H9 (cell line): ENCODE measurements at regions not wholly inside any gene's neighbourhood (a gene's known extent, or its start where the extent isn't known, plus 50 kb on each side); places are given as distances from the start of the nearest gene placed in this dataset.

Source experiments
- DNase-seq: peaks from one replicate; pipeline ENCODE4 v3.0.0-alpha.2; 2017
- H2AFZ ChIP-seq: one replicate; pipeline ENCODE4 v1.6.1; 2013; ENCODE audit warnings: mild to moderate bottlenecking, low read length, control low read depth, moderate library complexity
- H2AK5ac ChIP-seq: 2 replicates; pipeline ENCODE4 v1.6.1; 2013; ENCODE audit warnings: low read length, control low read depth, mixed read lengths; ENCODE audit not compliant: insufficient read length
- H2BK120ac ChIP-seq: one replicate; pipeline ENCODE4 v1.6.1; 2013; ENCODE audit warnings: low read depth, mild to moderate bottlenecking, low read length, control low read depth, inconsistent platforms; ENCODE audit not compliant: poor library complexity, severe bottlenecking
- H2BK12ac ChIP-seq: 2 replicates; pipeline ENCODE4 v1.6.1; 2013; ENCODE audit warnings: low read length, control low read depth, mixed read lengths, low read depth; ENCODE audit not compliant: insufficient read length
- H2BK15ac ChIP-seq: 2 replicates; pipeline ENCODE4 v1.6.1; 2013; ENCODE audit warnings: low read depth, low read length, control low read depth
- H2BK20ac ChIP-seq: one replicate; pipeline ENCODE4 v1.6.1; 2013; ENCODE audit warnings: low read depth, mild to moderate bottlenecking, low read length, control low read depth, inconsistent platforms; ENCODE audit not compliant: poor library complexity, severe bottlenecking
- H2BK5ac ChIP-seq: 2 replicates; pipeline ENCODE4 v1.6.1; 2013; ENCODE audit warnings: low read length, control low read depth, mixed read lengths; ENCODE audit not compliant: insufficient read length
- H3K14ac ChIP-seq: 2 replicates; pipeline ENCODE4 v1.6.1; 2013; ENCODE audit warnings: low read length, control low read depth; ENCODE audit not compliant: insufficient read depth
- H3K18ac ChIP-seq: 2 replicates; pipeline ENCODE4 v1.6.1; 2013; ENCODE audit warnings: low read depth, mild to moderate bottlenecking, mixed read lengths, low read length, control low read depth; ENCODE audit not compliant: insufficient read length
- H3K23ac ChIP-seq: 2 replicates; pipeline ENCODE4 v1.6.1; 2013; ENCODE audit warnings: low read length, control low read depth, mixed read lengths, low read depth; ENCODE audit not compliant: insufficient read length
- H3K23me2 ChIP-seq: 2 replicates; pipeline ENCODE4 v1.6.1; 2013; ENCODE audit warnings: low read depth, mild to moderate bottlenecking, mixed read lengths, low read length, control low read depth; ENCODE audit not compliant: insufficient read length, poor library complexity, severe bottlenecking
- H3K27ac ChIP-seq: 2 replicates; pipeline ENCODE4 v1.5.1; 2013; ENCODE audit warnings: low read length, control low read depth, mixed read lengths, low read depth; ENCODE audit not compliant: insufficient read length
- H3K27me3 ChIP-seq: 2 replicates; pipeline ENCODE4 v1.6.1; 2013; ENCODE audit warnings: low read length, control low read depth, inconsistent platforms; ENCODE audit not compliant: insufficient read depth
- H3K4ac ChIP-seq: 2 replicates; pipeline ENCODE4 v1.6.1; 2013; ENCODE audit warnings: low read depth, mild to moderate bottlenecking, control low read depth, inconsistent platforms, low read length, moderate library complexity
- H3K4me1 ChIP-seq: 2 replicates; pipeline ENCODE4 v1.6.1; 2013; ENCODE audit warnings: low read length, control low read depth, inconsistent platforms; ENCODE audit not compliant: insufficient read depth
- H3K4me2 ChIP-seq: 2 replicates; pipeline ENCODE4 v1.6.1; 2013; ENCODE audit warnings: low read length, control low read depth, mixed read lengths; ENCODE audit not compliant: insufficient read length, insufficient read depth
- H3K56ac ChIP-seq: 2 replicates; pipeline ENCODE4 v1.6.1; 2013; ENCODE audit warnings: low read depth, mild to moderate bottlenecking, mixed read lengths, low read length, control low read depth; ENCODE audit not compliant: insufficient read length
- H3K79me1 ChIP-seq: 2 replicates; pipeline ENCODE4 v1.6.1; 2013; ENCODE audit warnings: low read depth, mild to moderate bottlenecking, moderate library complexity, low read length, control low read depth, inconsistent platforms; ENCODE audit not compliant: insufficient read depth, poor library complexity, severe bottlenecking
- H3K79me2 ChIP-seq: 2 replicates; pipeline ENCODE4 v1.6.1; 2013; ENCODE audit warnings: low read length, control low read depth, inconsistent platforms; ENCODE audit not compliant: insufficient read depth
- H3K9ac ChIP-seq: 2 replicates; pipeline ENCODE4 v1.6.1; 2013; ENCODE audit warnings: low read length, control low read depth, mixed read lengths; ENCODE audit not compliant: insufficient read length; ENCODE audit errors: extremely low read depth
- H3K9me3 ChIP-seq: one replicate; pipeline ENCODE4 v1.6.1; 2013; ENCODE audit warnings: low read depth, low read length, inconsistent platforms; ENCODE audit not compliant: control insufficient read depth
- H3T11ph ChIP-seq: one replicate; pipeline ENCODE4 v1.6.1; 2013; ENCODE audit warnings: mild to moderate bottlenecking, low read length, control low read depth, inconsistent platforms
- H4K20me1 ChIP-seq: one replicate; pipeline ENCODE4 v1.6.1; 2013; ENCODE audit not compliant: control insufficient read depth, insufficient read length, insufficient read depth
- H4K5ac ChIP-seq: 2 replicates; pipeline ENCODE4 v1.6.1; 2013; ENCODE audit warnings: low read depth, mild to moderate bottlenecking, mixed read lengths, low read length, control low read depth; ENCODE audit not compliant: insufficient read length
- H4K8ac ChIP-seq: replicated peaks from 2 replicates; pipeline ENCODE4 v1.6.1; 2013; ENCODE audit warnings: low read length, control low read depth, mixed read lengths, low read depth; ENCODE audit not compliant: insufficient read length
- H4K91ac ChIP-seq: 2 replicates; pipeline ENCODE4 v1.6.1; 2013; ENCODE audit warnings: low read depth, mild to moderate bottlenecking, moderate library complexity, mixed read lengths, low read length, control low read depth; ENCODE audit not compliant: insufficient read length
- H3K27ac Mint-ChIP-seq, 3 experiments: 2 replicates in 2 of 3; 3 replicates in 1 of 3; pipeline ENCODE4 v1.8.0; 2020 to 2021; ENCODE audit warnings: mixed read lengths in 3 of 3, mild to moderate bottlenecking in 1 of 3, moderate library complexity in 1 of 3
- H3K27me3 Mint-ChIP-seq: 2 replicates; pipeline ENCODE4 v1.8.0; 2021; ENCODE audit warnings: low read depth, mild to moderate bottlenecking, moderate library complexity, mixed read lengths
- H3K36me3 Mint-ChIP-seq, 3 experiments: 2 replicates in 2 of 3; 3 replicates in 1 of 3; pipeline ENCODE4 v1.8.0; 2020 to 2021; ENCODE audit warnings: low read depth in 3 of 3, mixed read lengths in 3 of 3; ENCODE audit not compliant: insufficient read depth in 1 of 3
- H3K4me1 Mint-ChIP-seq, 2 experiments: 2 replicates each; pipeline ENCODE4 v1.8.0; 2020; ENCODE audit warnings: mixed read lengths in 2 of 2
- H3K4me3 Mint-ChIP-seq, 2 experiments: 2 replicates in 1 of 2; 3 replicates in 1 of 2; pipeline ENCODE4 v1.8.0; 2020 to 2021; ENCODE audit warnings: mild to moderate bottlenecking in 2 of 2, mixed read lengths in 2 of 2, moderate library complexity in 1 of 2
- H3K9me3 Mint-ChIP-seq, 2 experiments: 2 replicates in 1 of 2; 3 replicates in 1 of 2; pipeline ENCODE4 v1.8.0; 2020; ENCODE audit warnings: mild to moderate bottlenecking in 2 of 2, mixed read lengths in 2 of 2, moderate library complexity in 1 of 2
- WGBS: extraction: QIAGEN DNeasy Blood & Tissue Kit; methylation state at CpG from one replicate; pipeline ENCODE4 v1.1.7; 2013; ENCODE audit warnings: missing lambda C conversion rate, low lambda C conversion rate, mixed read lengths; ENCODE audit not compliant: insufficient read length; ENCODE audit errors: extremely low coverage; 5-methylcytosine and 5-hydroxymethylcytosine counted together
- TF ChIP-seq, protein P1 (sequence below): fragments of 200-600 bp; sonication (generic); conservative IDR thresholded peaks from 3 replicates; pipeline ENCODE4 v1.8.0; 2021; ENCODE audit warnings: antibody characterized with exemption, mild to moderate bottlenecking

GRCh38 chr2:118721817-118722551 is 125.5 kb downstream of the EN1 start:
- Histone ChIP-seq H2AK5ac (no peak overlapping the region), H3K9me3 (no peaks in the 10 kb centered on the region), H4K8ac (no peak overlapping the region), H3K4me1 (no peaks in the 10 kb centered on the region), H3K14ac (no peak overlapping the region), H2BK5ac (no peak overlapping the region), H3K79me2 (no peaks in the 10 kb centered on the region), H2BK12ac (no peak overlapping the region), H3K79me1 (no peaks in the 10 kb centered on the region), H3K4ac (no peak overlapping the region), H4K5ac (no peak overlapping the region), H2AFZ (no peak overlapping the region), H3K4me2 (no peak overlapping the region), H3K18ac (no peak overlapping the region), H2BK15ac (no peak overlapping the region), H3T11ph (no peak overlapping the region), H2BK120ac (no peak overlapping the region), H3K56ac (no peak overlapping the region), H4K20me1 (no peaks in the 10 kb centered on the region), H3K27me3 (peaks cover 2% of the 10 kb centered on the region; the same call in 1 of the 2 replicates), H3K27ac (no peak overlapping the region), H3K9ac (no peak overlapping the region), H2BK20ac (no peak overlapping the region), H4K91ac (no peak overlapping the region), H3K23ac (no peak overlapping the region), H3K23me2 (no peaks in the 10 kb centered on the region)
- WGBS: no CpG with 5 or more reads among the region's 11 CpGs
- no peak for DNase-seq
- Mint-ChIP-seq H3K27me3 (peaks cover 4% of the 10 kb centered on the region; the same call in 1 of the 2 replicates), H3K27ac (no peak overlapping the region), H3K9me3 (peaks cover 0 to under 1% of the 10 kb centered on the region in 2 experiments; a peak in 3 of 5 replicates), H3K4me3 (no peak overlapping the region), H3K4me1 (peaks cover 11 to 16% of the 10 kb centered on the region in 2 experiments), H3K36me3 (peaks cover 0 to 3% (median under 1%) of the 10 kb centered on the region in 3 experiments; a peak in 4 of 7 replicates)
- TF ChIP-seq, protein P1, sequence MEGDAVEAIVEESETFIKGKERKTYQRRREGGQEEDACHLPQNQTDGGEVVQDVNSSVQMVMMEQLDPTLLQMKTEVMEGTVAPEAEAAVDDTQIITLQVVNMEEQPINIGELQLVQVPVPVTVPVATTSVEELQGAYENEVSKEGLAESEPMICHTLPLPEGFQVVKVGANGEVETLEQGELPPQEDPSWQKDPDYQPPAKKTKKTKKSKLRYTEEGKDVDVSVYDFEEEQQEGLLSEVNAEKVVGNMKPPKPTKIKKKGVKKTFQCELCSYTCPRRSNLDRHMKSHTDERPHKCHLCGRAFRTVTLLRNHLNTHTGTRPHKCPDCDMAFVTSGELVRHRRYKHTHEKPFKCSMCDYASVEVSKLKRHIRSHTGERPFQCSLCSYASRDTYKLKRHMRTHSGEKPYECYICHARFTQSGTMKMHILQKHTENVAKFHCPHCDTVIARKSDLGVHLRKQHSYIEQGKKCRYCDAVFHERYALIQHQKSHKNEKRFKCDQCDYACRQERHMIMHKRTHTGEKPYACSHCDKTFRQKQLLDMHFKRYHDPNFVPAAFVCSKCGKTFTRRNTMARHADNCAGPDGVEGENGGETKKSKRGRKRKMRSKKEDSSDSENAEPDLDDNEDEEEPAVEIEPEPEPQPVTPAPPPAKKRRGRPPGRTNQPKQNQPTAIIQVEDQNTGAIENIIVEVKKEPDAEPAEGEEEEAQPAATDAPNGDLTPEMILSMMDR: no peak
